GM12864 (cell line): ENCODE measurements at regions not wholly inside any gene's neighbourhood (a gene's known extent, or its start where the extent isn't known, plus 50 kb on each side); places are given as distances from the start of the nearest gene placed in this dataset.

Experiments used
- DNase-seq: peaks from one replicate; pipeline ENCODE4 v3.0.0-alpha.2; 2011; ENCODE audit warnings: low read depth
- H3K4me3 ChIP-seq: 2 replicates; pipeline ENCODE4 v1.5.1; 2011; ENCODE audit warnings: mild to moderate bottlenecking, low read depth, low read length, control low read depth
- CTCF ChIP-seq: IDR thresholded peaks from 2 replicates; pipeline ENCODE4 v1.5.1; 2011; ENCODE audit warnings: low read depth, mild to moderate bottlenecking, moderate library complexity, low read length, control low read depth, inconsistent platforms; ENCODE audit errors: missing control alignments

GRCh38 chrX:38970074-38970473, 168.8 kb downstream of the MID1IP1 start:
- TF ChIP-seq CTCF, result no peak
- H3K4me3 ChIP-seq, result no peak overlapping the region
- DNase-seq, result no peak

- TF ChIP-seq CTCF, result no peak
- no peak for DNase-seq
Observed at GRCh38 chrX:38970845-38971244, 169.6 kb downstream of the MID1IP1 start.

GRCh38 chrX:38973322-38973721, 172.1 kb downstream of the MID1IP1 start:
- no peak overlapping the region for H3K4me3 ChIP-seq
- no peak for DNase-seq
- no peak for TF ChIP-seq CTCF

More at GRCh38 chrX:38970845-38971244, 169.6 kb downstream of the MID1IP1 start:
- no peak overlapping the region for H3K4me3 ChIP-seq

GRCh38 chrX:38974542-38974941, 173.3 kb downstream of the MID1IP1 start:
- no peak overlapping the region for H3K4me3 ChIP-seq
- DNase-seq, result no peak
- no peak for TF ChIP-seq CTCF

GRCh38 chrX:38975368-38975942, 174.2 kb downstream of the MID1IP1 start:
- H3K4me3 ChIP-seq, result no peak overlapping the region
- TF ChIP-seq CTCF, result no peak
- no peak for DNase-seq

GRCh38 chrX:38982370-38982769, 181.1 kb downstream of the MID1IP1 start:
- TF ChIP-seq CTCF, result no peak
- DNase-seq, result no peak
- H3K4me3 ChIP-seq, result no peak overlapping the region

- no peak overlapping the region for H3K4me3 ChIP-seq
- DNase-seq, result no peak
- no peak for TF ChIP-seq CTCF
Observed at GRCh38 chrX:38982843-38983242, 181.6 kb downstream of the MID1IP1 start.
